Large intestine (tissue), 3 donors: ENCODE measurements at regions not wholly inside any gene's neighbourhood (a gene's known extent, or its start where the extent isn't known, plus 50 kb on each side); places are given as distances from the start of the nearest gene placed in this dataset.
"Not testable (repeated sequence)": the region's sequence is repeated elsewhere in the genome, so short reads cannot be mapped to it uniquely, and the experiment has no call there.

Experiments
- DNase-seq, 2 donors: peaks; one replicate each; pipeline versions ENCODE4 v3.0.0 to v3.0.0-alpha.2; 2013
- H3K27ac ChIP-seq: one replicate; pipeline ENCODE4 v1.5.1; 2013; ENCODE audit warnings: low read length
- H3K27me3 ChIP-seq: 2 replicates; pipeline ENCODE4 v1.6.1; 2013; ENCODE audit warnings: low read length; ENCODE audit not compliant: control insufficient read depth, insufficient read depth
- H3K36me3 ChIP-seq: 2 replicates; pipeline ENCODE4 v1.6.1; 2013; ENCODE audit warnings: low read length; ENCODE audit not compliant: control insufficient read depth, insufficient read depth
- H3K4me1 ChIP-seq: one replicate; pipeline ENCODE4 v1.6.1; 2013; ENCODE audit warnings: low read length; ENCODE audit not compliant: control insufficient read depth, insufficient read depth
- H3K4me3 ChIP-seq: one replicate; pipeline ENCODE4 v1.5.1; 2013; ENCODE audit warnings: low read length
- H3K9me3 ChIP-seq: one replicate; pipeline ENCODE4 v1.6.1; 2013; ENCODE audit warnings: mild to moderate bottlenecking, low read depth, low read length, moderate library complexity; ENCODE audit not compliant: control insufficient read depth
- WGBS: methylation state at CpG from one replicate; pipeline ENCODE4 v1.1.5; 2013; ENCODE audit warnings: low lambda C conversion rate; ENCODE audit not compliant: insufficient coverage; 5-methylcytosine and 5-hydroxymethylcytosine counted together

GRCh38 chr7:66556177-66556548, 72.5 kb upstream of the KCTD7 start:
- no peaks in the 10 kb centered on the region for H3K4me1 ChIP-seq
- no peak overlapping the region for H3K27ac ChIP-seq
- no peaks in the 10 kb centered on the region for H3K27me3 ChIP-seq
- no CpG with 5 or more reads among the region's 41 CpGs for WGBS
- H3K4me3 ChIP-seq = no peak overlapping the region
- no peaks in the 10 kb centered on the region for H3K9me3 ChIP-seq
- H3K36me3 ChIP-seq = peaks cover 60% of the 10 kb centered on the region
- no peak for DNase-seq

- no CpG with 5 or more reads among the region's 54 CpGs for WGBS
- H3K9me3 ChIP-seq = no peaks in the 10 kb centered on the region
- no peak for DNase-seq
- H3K4me1 ChIP-seq = no peaks in the 10 kb centered on the region
- no peaks in the 10 kb centered on the region for H3K27me3 ChIP-seq
- no peak overlapping the region for H3K27ac ChIP-seq
- peaks cover 57% of the 10 kb centered on the region for H3K36me3 ChIP-seq
- H3K4me3 ChIP-seq = no peak overlapping the region
Measured at GRCh38 chr7:66556549-66557213, 72.0 kb upstream of the KCTD7 start.

- Histone ChIP-seq H3K4me3 (peak overlapping the region; percentile 28), H3K27ac (no peak overlapping the region), H3K9me3 (no peaks in the 10 kb centered on the region), H3K4me1 (no peaks in the 10 kb centered on the region), H3K36me3 (peaks cover 51% of the 10 kb centered on the region), H3K27me3 (no peaks in the 10 kb centered on the region)
- no CpG with 5 or more reads among the region's 40 CpGs for WGBS
- peak; percentile 39 to 53 for DNase-seq
Measured at GRCh38 chr7:66557214-66558200, 71.2 kb upstream of the KCTD7 start.

GRCh38 chr7:66558201-66558641, 70.5 kb upstream of the KCTD7 start:
- DNase-seq = no peak
- H3K4me3 ChIP-seq = no peak overlapping the region
- H3K27ac ChIP-seq = no peak overlapping the region
- no peaks in the 10 kb centered on the region for H3K4me1 ChIP-seq
- no peaks in the 10 kb centered on the region for H3K27me3 ChIP-seq
- H3K36me3 ChIP-seq = peaks cover 47% of the 10 kb centered on the region
- no peaks in the 10 kb centered on the region for H3K9me3 ChIP-seq
- WGBS = no CpG with 5 or more reads among the region's 8 CpGs

- no peak for DNase-seq
- WGBS = no CpG with 5 or more reads among the region's 17 CpGs
- no peaks in the 10 kb centered on the region for H3K9me3 ChIP-seq
- no peaks in the 10 kb centered on the region for H3K4me1 ChIP-seq
- H3K4me3 ChIP-seq = no peak overlapping the region
- no peak overlapping the region for H3K27ac ChIP-seq
- H3K36me3 ChIP-seq = peaks cover 45% of the 10 kb centered on the region
- H3K27me3 ChIP-seq = no peaks in the 10 kb centered on the region
Measured at GRCh38 chr7:66558660-66559465, 69.8 kb upstream of the KCTD7 start.

- H3K27ac ChIP-seq = no peak overlapping the region
- H3K4me1 ChIP-seq = no peaks in the 10 kb centered on the region
- WGBS = 82% methylated on average over 5 of the region's 7 CpGs
- H3K4me3 ChIP-seq = no peak overlapping the region
- H3K27me3 ChIP-seq = no peaks in the 10 kb centered on the region
- no peaks in the 10 kb centered on the region for H3K9me3 ChIP-seq
- no peak for DNase-seq
- H3K36me3 ChIP-seq = peaks cover 33% of the 10 kb centered on the region
Measured at GRCh38 chr7:66564045-66564444, 64.6 kb upstream of the KCTD7 start.

GRCh38 chr7:66570179-66570578, 58.5 kb upstream of the KCTD7 start:
- H3K9me3 ChIP-seq, H3K4me3 ChIP-seq: not testable (repeated sequence)

GRCh38 chr7:66571568-66571967, 57.1 kb upstream of the KCTD7 start:
- H3K27ac ChIP-seq = no peak overlapping the region
- H3K27me3 ChIP-seq = no peaks in the 10 kb centered on the region
- H3K36me3 ChIP-seq = peaks cover 28% of the 10 kb centered on the region
- no peak overlapping the region for H3K4me3 ChIP-seq
- DNase-seq = no peak
- H3K4me1 ChIP-seq = no peaks in the 10 kb centered on the region
- no peaks in the 10 kb centered on the region for H3K9me3 ChIP-seq

More at GRCh38 chr7:66570179-66570578, 58.5 kb upstream of the KCTD7 start:
- DNase-seq, H3K4me1 ChIP-seq, H3K27me3 ChIP-seq, H3K27ac ChIP-seq: not testable (repeated sequence)
- peaks cover 33% of the 10 kb centered on the region for H3K36me3 ChIP-seq
- WGBS = no CpG with 5 or more reads among the region's 1 CpG

GRCh38 chr7:66573782-66574495, 54.7 kb upstream of the KCTD7 start:
- H3K27ac ChIP-seq, H3K4me1 ChIP-seq, H3K27me3 ChIP-seq, DNase-seq, H3K9me3 ChIP-seq, H3K4me3 ChIP-seq: not testable (repeated sequence)
- H3K36me3 ChIP-seq = peaks cover 21% of the 10 kb centered on the region
- WGBS = 93% methylated on average over 2 of the region's 9 CpGs

- 67% methylated on average over 1 of the region's 5 CpGs for WGBS
- H3K36me3 ChIP-seq = peaks cover 21% of the 10 kb centered on the region
- not testable (repeated sequence) for H3K4me1 ChIP-seq, H3K27me3 ChIP-seq, H3K27ac ChIP-seq, DNase-seq, H3K4me3 ChIP-seq, H3K9me3 ChIP-seq
Measured at GRCh38 chr7:66574768-66575167, 53.9 kb upstream of the KCTD7 start.
